UCSD-AML1 (cell line): ENCODE measurements at regions not wholly inside any gene's neighbourhood (a gene's known extent, or its start where the extent isn't known, plus 50 kb on each side); places are given as distances from the start of the nearest gene placed in this dataset.
"Not testable (repeated sequence)": the region's sequence is repeated elsewhere in the genome, so short reads cannot be mapped to it uniquely, and the experiment has no call there.

Experiments
- DNase-seq: peaks from one replicate; lab custom pipeline; 2025; ENCODE audit not compliant: unreplicated experiment; lab: John Stamatoyannopoulos, UW

GRCh38 chr7:153766926-153767325 is 285.3 kb upstream of the DPP6 start:
- not testable (repeated sequence) for DNase-seq

- DNase-seq = no peak
Observed at GRCh38 chr7:153772966-153773365, 279.2 kb upstream of the DPP6 start.

- DNase-seq = not testable (repeated sequence)
Observed at GRCh38 chr7:153776940-153777339, 275.3 kb upstream of the DPP6 start.

GRCh38 chr7:153797363-153797762 is 254.8 kb upstream of the DPP6 start:
- not testable (repeated sequence) for DNase-seq

- DNase-seq = no peak
Observed at GRCh38 chr7:153808117-153808516, 244.1 kb upstream of the DPP6 start.

GRCh38 chr7:153829525-153829924 is 222.7 kb upstream of the DPP6 start:
- no peak for DNase-seq

GRCh38 chr7:153832160-153832559 is 220.0 kb upstream of the DPP6 start:
- no peak for DNase-seq

- no peak for DNase-seq
Observed at GRCh38 chr7:153835103-153835502, 217.1 kb upstream of the DPP6 start.

- DNase-seq = no peak
Observed at GRCh38 chr7:153835712-153836265, 216.4 kb upstream of the DPP6 start.

- no peak for DNase-seq
Observed at GRCh38 chr7:153838591-153838990, 213.6 kb upstream of the DPP6 start.

- DNase-seq = no peak
Observed at GRCh38 chr7:153840861-153841260, 211.3 kb upstream of the DPP6 start.

- no peak for DNase-seq
Observed at GRCh38 chr7:153847828-153848227, 204.4 kb upstream of the DPP6 start.

- no peak for DNase-seq
Observed at GRCh38 chr7:153852261-153852660, 199.9 kb upstream of the DPP6 start.

- DNase-seq = no peak
Observed at GRCh38 chr7:153858355-153858754, 193.8 kb upstream of the DPP6 start.

- DNase-seq = no peak
Observed at GRCh38 chr7:153859239-153859638, 193.0 kb upstream of the DPP6 start.

GRCh38 chr7:153886506-153887441 is 165.4 kb upstream of the DPP6 start:
- no peak for DNase-seq

GRCh38 chr7:153887749-153888569 is 164.2 kb upstream of the DPP6 start:
- no peak for DNase-seq

- no peak for DNase-seq
Observed at GRCh38 chr7:153891990-153892389, 160.2 kb upstream of the DPP6 start.

GRCh38 chr7:153902862-153903261 is 149.3 kb upstream of the DPP6 start:
- DNase-seq = no peak

- DNase-seq = no peak
Observed at GRCh38 chr7:153912211-153912610, 140.0 kb upstream of the DPP6 start.

GRCh38 chr7:153920126-153920525 is 132.1 kb upstream of the DPP6 start:
- no peak for DNase-seq

GRCh38 chr7:153920897-153921296 is 131.3 kb upstream of the DPP6 start:
- no peak for DNase-seq
